ENCODE measurements at regions not wholly inside any gene's neighbourhood (a gene's known extent, or its start where the extent isn't known, plus 50 kb on each side); places are given as distances from the start of the nearest gene placed in this dataset.

GRCh38 chr4:3683744-3684421, 82.3 kb upstream of the ADRA2C start:
- TF ChIP-seq CTCF (IDR thresholded peaks at IDR 0.05) (no peak), POLR2A (IDR thresholded peaks at IDR 0.05) (no peak)

Data from stomach (tissue), 4 donors.